GM23338 (cell line): ENCODE measurements at regions not wholly inside any gene's neighbourhood (a gene's known extent, or its start where the extent isn't known, plus 50 kb on each side); places are given as distances from the start of the nearest gene placed in this dataset.

Experiments used
- CREB1 ChIP-seq: fragments of 250-450 bp; sonication (Bioruptor Pico); IDR thresholded peaks from 2 replicates; pipeline ENCODE4 v1.5.0; 2020; ENCODE audit warnings: low read depth, mild to moderate bottlenecking, moderate library complexity
- CTCF ChIP-seq, 2 experiments: fragments of 200-600 bp in 1 of 2; sonication (generic) in 1 of 2; conservative IDR thresholded peaks; 2 replicates each; pipeline versions ENCODE4 v1.5.1 to v1.6.1; 2016 to 2017; ENCODE audit warnings: antibody characterized with exemption in 2 of 2, low read depth in 2 of 2, mild to moderate bottlenecking in 2 of 2, moderate library complexity in 1 of 2
- EZH2 ChIP-seq: fragments of 200-600 bp; sonication (generic); IDR thresholded peaks from one replicate; pipeline ENCODE4 v1.8.0; 2017; ENCODE audit warnings: antibody characterized with exemption, mild to moderate bottlenecking, low read depth; ENCODE audit not compliant: unreplicated experiment
- EZH2phosphoT487 ChIP-seq: fragments of 200-600 bp; sonication (generic); IDR thresholded peaks from one replicate; pipeline ENCODE4 v1.8.1; 2018; ENCODE audit warnings: antibody characterized with exemption; ENCODE audit not compliant: unreplicated experiment
- JUNB ChIP-seq: IDR thresholded peaks from one replicate; pipeline ENCODE4 v1.6.1; 2016; ENCODE audit warnings: antibody characterized with exemption; ENCODE audit not compliant: unreplicated experiment
- NANOG ChIP-seq: IDR thresholded peaks from 2 replicates; pipeline ENCODE4 v1.6.1; 2016; ENCODE audit warnings: antibody characterized with exemption, borderline replicate concordance
- POLR2AphosphoS5 ChIP-seq: IDR thresholded peaks from 2 replicates; pipeline ENCODE4 v1.6.1; 2016; ENCODE audit warnings: antibody characterized with exemption, low read depth
- REST ChIP-seq: IDR thresholded peaks from one replicate; pipeline ENCODE4 v1.6.1; 2018; ENCODE audit warnings: antibody characterized with exemption; ENCODE audit not compliant: unreplicated experiment
- STAT1 ChIP-seq: IDR thresholded peaks from one replicate; pipeline ENCODE4 v1.6.1; 2016; ENCODE audit warnings: antibody characterized with exemption; ENCODE audit not compliant: unreplicated experiment
- ZNF114 ChIP-seq: fragments of 250-450 bp; sonication (Bioruptor Pico); IDR thresholded peaks from 2 replicates; pipeline ENCODE4 v1.5.0; 2020; ENCODE audit warnings: mild to moderate bottlenecking, moderate library complexity
- ZNF331 ChIP-seq: fragments of 250-450 bp; sonication (Bioruptor Pico); IDR thresholded peaks from 2 replicates; pipeline ENCODE4 v1.5.0; 2020; ENCODE audit warnings: low read depth, mild to moderate bottlenecking, moderate library complexity
- TF ChIP-seq, protein P1 (sequence below): IDR thresholded peaks from 2 replicates; pipeline ENCODE4 v1.6.1; 2016; ENCODE audit warnings: antibody characterized with exemption
- TF ChIP-seq, protein P2 (sequence below): fragments of 250-450 bp; sonication (Bioruptor Pico); IDR thresholded peaks from 2 replicates; pipeline ENCODE4 v1.5.0; 2020; ENCODE audit warnings: mild to moderate bottlenecking, moderate library complexity

GRCh38 chr3:101102678-101103296 lies 109.6 kb upstream of the ABI3BP start:
- no peak for TF ChIP-seq REST
- TF ChIP-seq CTCF (conservative IDR thresholded peaks at IDR 0.05; ENCODE audit: low read depth in 2 of 2): no peak
- TF ChIP-seq EZH2phosphoT487: no peak
- TF ChIP-seq POLR2AphosphoS5: no peak
- TF ChIP-seq EZH2: no peak
- TF ChIP-seq STAT1: no peak
- no peak for TF ChIP-seq CREB1 (CRISPR knock-in tag)
- no peak for TF ChIP-seq ZNF331 (CRISPR knock-in tag)
- no peak for TF ChIP-seq ZNF114 (CRISPR knock-in tag)
- TF ChIP-seq JUNB: no peak
- TF ChIP-seq NANOG: no peak
- TF ChIP-seq, protein P1, sequence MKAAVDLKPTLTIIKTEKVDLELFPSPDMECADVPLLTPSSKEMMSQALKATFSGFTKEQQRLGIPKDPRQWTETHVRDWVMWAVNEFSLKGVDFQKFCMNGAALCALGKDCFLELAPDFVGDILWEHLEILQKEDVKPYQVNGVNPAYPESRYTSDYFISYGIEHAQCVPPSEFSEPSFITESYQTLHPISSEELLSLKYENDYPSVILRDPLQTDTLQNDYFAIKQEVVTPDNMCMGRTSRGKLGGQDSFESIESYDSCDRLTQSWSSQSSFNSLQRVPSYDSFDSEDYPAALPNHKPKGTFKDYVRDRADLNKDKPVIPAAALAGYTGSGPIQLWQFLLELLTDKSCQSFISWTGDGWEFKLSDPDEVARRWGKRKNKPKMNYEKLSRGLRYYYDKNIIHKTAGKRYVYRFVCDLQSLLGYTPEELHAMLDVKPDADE: no peak
- TF ChIP-seq, protein P2, sequence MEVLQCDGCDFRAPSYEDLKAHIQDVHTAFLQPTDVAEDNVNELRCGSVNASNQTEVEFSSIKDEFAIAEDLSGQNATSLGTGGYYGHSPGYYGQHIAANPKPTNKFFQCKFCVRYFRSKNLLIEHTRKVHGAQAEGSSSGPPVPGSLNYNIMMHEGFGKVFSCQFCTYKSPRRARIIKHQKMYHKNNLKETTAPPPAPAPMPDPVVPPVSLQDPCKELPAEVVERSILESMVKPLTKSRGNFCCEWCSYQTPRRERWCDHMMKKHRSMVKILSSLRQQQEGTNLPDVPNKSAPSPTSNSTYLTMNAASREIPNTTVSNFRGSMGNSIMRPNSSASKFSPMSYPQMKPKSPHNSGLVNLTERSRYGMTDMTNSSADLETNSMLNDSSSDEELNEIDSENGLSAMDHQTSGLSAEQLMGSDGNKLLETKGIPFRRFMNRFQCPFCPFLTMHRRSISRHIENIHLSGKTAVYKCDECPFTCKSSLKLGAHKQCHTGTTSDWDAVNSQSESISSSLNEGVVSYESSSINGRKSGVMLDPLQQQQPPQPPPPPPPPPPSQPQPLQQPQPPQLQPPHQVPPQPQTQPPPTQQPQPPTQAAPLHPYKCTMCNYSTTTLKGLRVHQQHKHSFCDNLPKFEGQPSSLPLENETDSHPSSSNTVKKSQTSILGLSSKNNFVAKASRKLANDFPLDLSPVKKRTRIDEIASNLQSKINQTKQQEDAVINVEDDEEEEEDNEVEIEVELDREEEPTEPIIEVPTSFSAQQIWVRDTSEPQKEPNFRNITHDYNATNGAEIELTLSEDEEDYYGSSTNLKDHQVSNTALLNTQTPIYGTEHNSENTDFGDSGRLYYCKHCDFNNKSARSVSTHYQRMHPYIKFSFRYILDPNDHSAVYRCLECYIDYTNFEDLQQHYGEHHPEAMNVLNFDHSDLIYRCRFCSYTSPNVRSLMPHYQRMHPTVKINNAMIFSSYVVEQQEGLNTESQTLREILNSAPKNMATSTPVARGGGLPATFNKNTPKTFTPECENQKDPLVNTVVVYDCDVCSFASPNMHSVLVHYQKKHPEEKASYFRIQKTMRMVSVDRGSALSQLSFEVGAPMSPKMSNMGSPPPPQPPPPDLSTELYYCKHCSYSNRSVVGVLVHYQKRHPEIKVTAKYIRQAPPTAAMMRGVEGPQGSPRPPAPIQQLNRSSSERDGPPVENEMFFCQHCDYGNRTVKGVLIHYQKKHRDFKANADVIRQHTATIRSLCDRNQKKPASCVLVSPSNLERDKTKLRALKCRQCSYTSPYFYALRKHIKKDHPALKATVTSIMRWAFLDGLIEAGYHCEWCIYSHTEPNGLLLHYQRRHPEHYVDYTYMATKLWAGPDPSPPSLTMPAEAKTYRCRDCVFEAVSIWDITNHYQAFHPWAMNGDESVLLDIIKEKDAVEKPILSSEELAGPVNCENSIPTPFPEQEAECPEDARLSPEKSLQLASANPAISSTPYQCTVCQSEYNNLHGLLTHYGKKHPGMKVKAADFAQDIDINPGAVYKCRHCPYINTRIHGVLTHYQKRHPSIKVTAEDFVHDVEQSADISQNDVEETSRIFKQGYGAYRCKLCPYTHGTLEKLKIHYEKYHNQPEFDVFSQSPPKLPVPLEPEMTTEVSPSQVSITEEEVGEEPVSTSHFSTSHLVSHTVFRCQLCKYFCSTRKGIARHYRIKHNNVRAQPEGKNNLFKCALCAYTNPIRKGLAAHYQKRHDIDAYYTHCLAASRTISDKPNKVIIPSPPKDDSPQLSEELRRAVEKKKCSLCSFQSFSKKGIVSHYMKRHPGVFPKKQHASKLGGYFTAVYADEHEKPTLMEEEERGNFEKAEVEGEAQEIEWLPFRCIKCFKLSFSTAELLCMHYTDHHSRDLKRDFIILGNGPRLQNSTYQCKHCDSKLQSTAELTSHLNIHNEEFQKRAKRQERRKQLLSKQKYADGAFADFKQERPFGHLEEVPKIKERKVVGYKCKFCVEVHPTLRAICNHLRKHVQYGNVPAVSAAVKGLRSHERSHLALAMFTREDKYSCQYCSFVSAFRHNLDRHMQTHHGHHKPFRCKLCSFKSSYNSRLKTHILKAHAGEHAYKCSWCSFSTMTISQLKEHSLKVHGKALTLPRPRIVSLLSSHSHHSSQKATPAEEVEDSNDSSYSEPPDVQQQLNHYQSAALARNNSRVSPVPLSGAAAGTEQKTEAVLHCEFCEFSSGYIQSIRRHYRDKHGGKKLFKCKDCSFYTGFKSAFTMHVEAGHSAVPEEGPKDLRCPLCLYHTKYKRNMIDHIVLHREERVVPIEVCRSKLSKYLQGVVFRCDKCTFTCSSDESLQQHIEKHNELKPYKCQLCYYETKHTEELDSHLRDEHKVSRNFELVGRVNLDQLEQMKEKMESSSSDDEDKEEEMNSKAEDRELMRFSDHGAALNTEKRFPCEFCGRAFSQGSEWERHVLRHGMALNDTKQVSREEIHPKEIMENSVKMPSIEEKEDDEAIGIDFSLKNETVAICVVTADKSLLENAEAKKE: no peak
